HL-60 (cell line): ENCODE measurements at regions not wholly inside any gene's neighbourhood (a gene's known extent, or its start where the extent isn't known, plus 50 kb on each side); places are given as distances from the start of the nearest gene placed in this dataset.

Experiments
- DNase-seq, 2 experiments: peaks; one replicate each; pipeline ENCODE4 v3.0.0-alpha.2; 2010 to 2020; ENCODE audit warnings: low read depth in 1 of 2, low spot score in 1 of 2
- H3K27ac ChIP-seq: fragments of 250-450 bp; sonication (Bioruptor Pico); replicated peaks from 2 replicates; pipeline ENCODE4 v1.5.1; 2020; ENCODE audit warnings: mild to moderate bottlenecking, moderate library complexity
- H3K27me3 ChIP-seq: fragments of 250-450 bp; sonication (Bioruptor Pico); 2 replicates; pipeline ENCODE4 v1.5.1; 2021; ENCODE audit warnings: mild to moderate bottlenecking, moderate library complexity; ENCODE audit not compliant: insufficient read depth, poor library complexity, severe bottlenecking
- H3K4me3 ChIP-seq: replicated peaks from 2 replicates; pipeline ENCODE4 v1.5.1; 2011; ENCODE audit warnings: mild to moderate bottlenecking, control low read depth, low read length; ENCODE audit not compliant: insufficient read depth
- CTCF ChIP-seq: IDR thresholded peaks from one replicate; pipeline ENCODE4 v1.5.1; 2011; ENCODE audit warnings: low read length, control low read depth, inconsistent platforms; ENCODE audit not compliant: insufficient read depth
- GABPA ChIP-seq: IDR thresholded peaks from 2 replicates; pipeline ENCODE4 v1.6.1; 2012; ENCODE audit warnings: low read depth
- POLR2AphosphoS5 ChIP-seq: IDR thresholded peaks from 2 replicates; pipeline ENCODE4 v1.6.1; 2012; ENCODE audit warnings: low read depth
- REST ChIP-seq: IDR thresholded peaks from 2 replicates; pipeline ENCODE4 v1.6.1; 2012; ENCODE audit warnings: low read depth; ENCODE audit not compliant: insufficient replicate concordance
- SPI1 ChIP-seq: IDR thresholded peaks from 2 replicates; pipeline ENCODE4 v1.6.1; 2012; ENCODE audit warnings: low read depth, mild to moderate bottlenecking, borderline replicate concordance

GRCh38 chr2:118764855-118765254 is 82.6 kb downstream of the EN1 start:
- no peak overlapping the region for H3K27ac ChIP-seq
- peaks cover 28% of the 10 kb centered on the region for H3K27me3 ChIP-seq
- DNase-seq, result no peak
- TF ChIP-seq GABPA (no peak), CTCF (no peak), SPI1 (no peak), POLR2AphosphoS5 (no peak), REST (no peak)
- no peak overlapping the region for H3K4me3 ChIP-seq

GRCh38 chr2:118763797-118764196 is 83.7 kb downstream of the EN1 start:
- no peak overlapping the region for H3K27ac ChIP-seq
- H3K4me3 ChIP-seq, result no peak overlapping the region
- TF ChIP-seq CTCF (no peak), GABPA (no peak), POLR2AphosphoS5 (no peak), REST (no peak), SPI1 (no peak)
- DNase-seq, result no peak
- H3K27me3 ChIP-seq, result peaks cover 30% of the 10 kb centered on the region

- DNase-seq, result no peak
- Histone ChIP-seq H3K4me3 (no peak overlapping the region), H3K27ac (no peak overlapping the region), H3K27me3 (peaks cover 28% of the 10 kb centered on the region)
- no peak for TF ChIP-seq REST
These were observed 85.2 kb downstream of the EN1 start for GRCh38 chr2:118762290-118762689.

- Histone ChIP-seq H3K27ac (no peak overlapping the region), H3K27me3 (peaks cover 28% of the 10 kb centered on the region), H3K4me3 (no peak overlapping the region)
- TF ChIP-seq CTCF, result no peak
- TF ChIP-seq GABPA, result no peak
- TF ChIP-seq SPI1, result no peak
- TF ChIP-seq POLR2AphosphoS5, result no peak
- TF ChIP-seq REST, result no peak
- no peak for DNase-seq
These were observed 85.7 kb downstream of the EN1 start for GRCh38 chr2:118761771-118762170.
